A172 (cell line): ENCODE measurements at regions not wholly inside any gene's neighbourhood (a gene's known extent, or its start where the extent isn't known, plus 50 kb on each side); places are given as distances from the start of the nearest gene placed in this dataset.

ENCODE experiments used
- DNase-seq: peaks from one replicate; pipeline ENCODE4 v3.0.0-alpha.2; 2015; ENCODE audit warnings: low spot score

- DNase-seq: no peak
Observed at GRCh38 chr2:156164091-156164720, 168.3 kb downstream of the NR4A2 start.

- DNase-seq: no peak
Observed at GRCh38 chr2:156158808-156159207, 173.7 kb downstream of the NR4A2 start.

GRCh38 chr2:156157670-156158069 is 174.9 kb downstream of the NR4A2 start:
- DNase-seq: no peak

GRCh38 chr2:156156580-156156979 is 175.9 kb downstream of the NR4A2 start:
- DNase-seq: no peak

- DNase-seq: no peak
Observed at GRCh38 chr2:156155319-156155718, 177.2 kb downstream of the NR4A2 start.

- DNase-seq: no peak
Observed at GRCh38 chr2:156151351-156151750, 181.2 kb downstream of the NR4A2 start.

GRCh38 chr2:156147594-156148330 is 184.8 kb downstream of the NR4A2 start:
- peak; percentile 6 for DNase-seq

GRCh38 chr2:156145976-156146375 is 186.5 kb downstream of the NR4A2 start:
- DNase-seq: no peak

GRCh38 chr2:156145469-156145868 is 187.1 kb downstream of the NR4A2 start:
- DNase-seq: no peak

GRCh38 chr2:156136566-156136965 is 196.0 kb downstream of the NR4A2 start:
- DNase-seq: no peak

GRCh38 chr2:156134887-156135286 is 197.6 kb downstream of the NR4A2 start:
- DNase-seq: no peak

GRCh38 chr2:156132941-156133340 is 199.6 kb downstream of the NR4A2 start:
- DNase-seq: no peak

GRCh38 chr2:156132130-156132529 is 200.4 kb downstream of the NR4A2 start:
- DNase-seq: no peak

- no peak for DNase-seq
Observed at GRCh38 chr2:156129227-156129626, 203.3 kb downstream of the NR4A2 start.

- peak; percentile 17 for DNase-seq
Observed at GRCh38 chr2:156125018-156125417, 207.5 kb downstream of the NR4A2 start.

GRCh38 chr2:156124458-156124857 is 208.1 kb downstream of the NR4A2 start:
- no peak for DNase-seq

GRCh38 chr2:156118753-156119416 is 213.6 kb downstream of the NR4A2 start:
- no peak for DNase-seq

GRCh38 chr2:156116113-156116512 is 216.4 kb downstream of the NR4A2 start:
- DNase-seq: no peak

GRCh38 chr2:156115338-156115737 is 217.2 kb downstream of the NR4A2 start:
- DNase-seq: peak; percentile 60

- no peak for DNase-seq
Observed at GRCh38 chr2:156112323-156112722, 220.2 kb downstream of the NR4A2 start.

- no peak for DNase-seq
Observed at GRCh38 chr2:156110890-156111289, 221.6 kb downstream of the NR4A2 start.

GRCh38 chr2:156099382-156099781 is 233.1 kb downstream of the NR4A2 start:
- no peak for DNase-seq

GRCh38 chr2:156098506-156098905 is 234.0 kb downstream of the NR4A2 start:
- no peak for DNase-seq
